ENCODE measurements at regions not wholly inside any gene's neighbourhood (a gene's known extent, or its start where the extent isn't known, plus 50 kb on each side); places are given as distances from the start of the nearest gene placed in this dataset.

- Mint-ChIP-seq H3K4me3 (no peak overlapping the region), H3K36me3 (no peaks in the 10 kb centered on the region), H3K9me3 (peaks cover 9% of the 10 kb centered on the region), H3K4me1 (no peaks in the 10 kb centered on the region), H3K27ac (no peak overlapping the region), H3K27me3 (ENCODE audit: low read depth) (no peaks in the 10 kb centered on the region)
- no peak for TF ChIP-seq CTCF (IDR thresholded peaks at IDR 0.05; ENCODE audit: unreplicated experiment)
- DNase-seq (ENCODE audit: low spot score in 2 of 2, unreplicated experiment in 2 of 2): no peak
Measured at GRCh38 chr5:98468188-98468869, 305.1 kb upstream of the RGMB start.

- DNase-seq (ENCODE audit: low spot score in 2 of 2, unreplicated experiment in 2 of 2): no peak
- H3K36me3 Mint-ChIP-seq: no peaks in the 10 kb centered on the region
- no peaks in the 10 kb centered on the region for H3K4me1 Mint-ChIP-seq
- H3K4me3 Mint-ChIP-seq: no peak overlapping the region
- peaks cover 9% of the 10 kb centered on the region for H3K9me3 Mint-ChIP-seq
- H3K27ac Mint-ChIP-seq: no peak overlapping the region
- no peak for TF ChIP-seq CTCF (IDR thresholded peaks at IDR 0.05; ENCODE audit: unreplicated experiment)
- no peaks in the 10 kb centered on the region for H3K27me3 Mint-ChIP-seq (ENCODE audit: low read depth)
Measured at GRCh38 chr5:98470747-98471146, 302.7 kb upstream of the RGMB start.

- H3K9me3 Mint-ChIP-seq: peaks cover 9% of the 10 kb centered on the region
- no peak for TF ChIP-seq CTCF (IDR thresholded peaks at IDR 0.05; ENCODE audit: unreplicated experiment)
- H3K4me3 Mint-ChIP-seq: no peak overlapping the region
- H3K4me1 Mint-ChIP-seq: no peaks in the 10 kb centered on the region
- no peak for DNase-seq (ENCODE audit: low spot score in 2 of 2, unreplicated experiment in 2 of 2)
- H3K27ac Mint-ChIP-seq: no peak overlapping the region
- no peaks in the 10 kb centered on the region for H3K27me3 Mint-ChIP-seq (ENCODE audit: low read depth)
- H3K36me3 Mint-ChIP-seq: no peaks in the 10 kb centered on the region
Measured at GRCh38 chr5:98471458-98471857, 302.0 kb upstream of the RGMB start.

GRCh38 chr5:98474216-98474615 is 299.2 kb upstream of the RGMB start:
- Mint-ChIP-seq H3K27me3 (ENCODE audit: low read depth) (no peaks in the 10 kb centered on the region), H3K9me3 (peaks cover 3% of the 10 kb centered on the region), H3K27ac (no peak overlapping the region), H3K36me3 (no peaks in the 10 kb centered on the region), H3K4me1 (no peaks in the 10 kb centered on the region), H3K4me3 (no peak overlapping the region)
- TF ChIP-seq CTCF (IDR thresholded peaks at IDR 0.05; ENCODE audit: unreplicated experiment): no peak
- DNase-seq (ENCODE audit: low spot score in 2 of 2, unreplicated experiment in 2 of 2): no peak

- no peak for DNase-seq (ENCODE audit: low spot score in 2 of 2, unreplicated experiment in 2 of 2)
- H3K27me3 Mint-ChIP-seq (ENCODE audit: low read depth): no peaks in the 10 kb centered on the region
- no peak for TF ChIP-seq CTCF (IDR thresholded peaks at IDR 0.05; ENCODE audit: unreplicated experiment)
- H3K27ac Mint-ChIP-seq: no peak overlapping the region
- peaks cover 3% of the 10 kb centered on the region for H3K9me3 Mint-ChIP-seq
- H3K4me1 Mint-ChIP-seq: no peaks in the 10 kb centered on the region
- no peaks in the 10 kb centered on the region for H3K36me3 Mint-ChIP-seq
- no peak overlapping the region for H3K4me3 Mint-ChIP-seq
Measured at GRCh38 chr5:98474782-98475181, 298.7 kb upstream of the RGMB start.

All from mesothelial cell of epicardium (in vitro differentiated cells).